Heart left ventricle (tissue), 16 donors: ENCODE measurements at regions not wholly inside any gene's neighbourhood (a gene's known extent, or its start where the extent isn't known, plus 50 kb on each side); places are given as distances from the start of the nearest gene placed in this dataset.

Source experiments
- ATAC-seq, 4 donors: fragments of 200-7000 bp; cut with Tn5 transposase; one replicate each; pipeline ENCODE4 v1.9.1; 2020 to 2022; ENCODE audit warnings: moderate library complexity in 4 of 4, mild to moderate bottlenecking in 3 of 4, moderate number of reproducible peaks in 1 of 4
- DNase-seq, 5 donors: peaks; one replicate each; pipeline ENCODE4 v3.0.0-alpha.2; 2020
- H3K27ac ChIP-seq, 12 donors: fragments of 200-600 bp; sonication (generic) in 4 of 12; one replicate each; pipeline versions ENCODE4 v1.5.0 to v1.8.0; 2016 to 2022; ENCODE audit warnings: mild to moderate bottlenecking in 2 of 12
- H3K27me3 ChIP-seq, 9 donors: fragments of 200-600 bp; sonication (generic) in 2 of 9; one replicate each; pipeline versions ENCODE4 v1.5.1 to v1.8.0; 2016 to 2022; ENCODE audit warnings: mild to moderate bottlenecking in 3 of 9
- H3K36me3 ChIP-seq, 9 donors: fragments of 200-600 bp; sonication (generic) in 2 of 9; one replicate each; pipeline versions ENCODE4 v1.5.0 to v1.8.0; 2018 to 2022; ENCODE audit warnings: mild to moderate bottlenecking in 2 of 9
- H3K4me1 ChIP-seq, 12 donors: fragments of 200-600 bp; sonication (generic) in 4 of 12; one replicate each; pipeline versions ENCODE4 v1.5.0 to v1.8.0; 2016 to 2022; ENCODE audit warnings: mild to moderate bottlenecking in 3 of 12
- H3K4me3 ChIP-seq, 12 donors: fragments of 200-600 bp; sonication (generic) in 4 of 12; one replicate each; pipeline versions ENCODE4 v1.5.0 to v1.8.0; 2017 to 2022; ENCODE audit warnings: mild to moderate bottlenecking in 9 of 12, moderate library complexity in 4 of 12
- H3K9me3 ChIP-seq, 12 donors: fragments of 200-600 bp; sonication (generic) in 4 of 12; one replicate each; pipeline versions ENCODE4 v1.5.0 to v1.8.0; 2016 to 2022; ENCODE audit warnings: mild to moderate bottlenecking in 1 of 12
- CTCF ChIP-seq, 12 donors: fragments of 200-600 bp; sonication (generic) in 4 of 12; IDR thresholded peaks; one replicate each; pipeline versions ENCODE4 v1.5.0 to v1.8.0; 2018 to 2022; ENCODE audit warnings: antibody characterized with exemption in 12 of 12, mild to moderate bottlenecking in 5 of 12
- POLR2A ChIP-seq, 2 donors: fragments of 450-650 bp; IDR thresholded peaks; one replicate each; pipeline ENCODE4 v1.6.1; 2017; ENCODE audit warnings: antibody characterized with exemption in 2 of 2, mild to moderate bottlenecking in 2 of 2, moderate library complexity in 2 of 2
- WGBS, 4 donors: extraction: QIAGEN DNeasy Blood & Tissue Kit in 2 of 4; methylation state at CpG; one replicate each; pipeline versions ENCODE4 v1.1.5 to v1.1.7; 2013 to 2018; 5-methylcytosine and 5-hydroxymethylcytosine counted together
- intact Hi-C, 10 donors: fragments of 100-400 bp; cut with DNase I; formaldehyde crosslinking; loops; one replicate each; pipeline versions ENCODE4 v1.11.1 to v1.14.2; 2022
- donor health status: ischemic (EF 13 %, LVEDD 7.1; RV severe dilation, severe dysfunction).
- donor health status: healthy with polysubstance abuse.
- donor health status: DM: no; HTN: yes; CAD: no.
- donor health status: DM: no; HTN: no; CAD: no.
- donor health status: ischemic (EF 25% LVEDD 6.9; RV normal size, moderate dysfunction).
- donor health status: ischemic (EF 25% LVEDD 5.7; RV mildly dilated, moderate dysfunction).
- donor health status: healthy.
- donor health status: DM: yes; HTN: yes; CAD: no.
- donor health status: ischemic (EF 35%, LVEDD 5.7; RV mildly dilated, moderate dysfunction).
- donor health status: nonischemic (EF 11% LVEDD 7.7; RV severe dilation, severe dysfunction).
- donor health status: DM: yes; HTN: yes; CAD: no.
- donor health status: PGD.
- donor health status: ischemic (EF 29% LVEDD 5.4; RV normal size, mild dysfunction).
- donor health status: nonischemic (EF 23%, LVEDD 6.1; RV moderate dilation, normal function).

- 52 to 64% (median 54%) methylated on average over 1 of the region's 1 CpG for WGBS, 4 donors
- Histone ChIP-seq H3K27ac (no peak overlapping the region), H3K27me3 (peaks cover 0 to 14% (median 0%) of the 10 kb centered on the region in 9 donors), H3K36me3 (no peaks in the 10 kb centered on the region), H3K4me1 (peaks cover 0 to 4% (median 0%) of the 10 kb centered on the region in 12 donors), H3K4me3 (no peak overlapping the region), H3K9me3 (no peaks in the 10 kb centered on the region)
- intact Hi-C loops: no loop called here
- ATAC-seq: no peak
- TF ChIP-seq POLR2A (IDR thresholded peaks at IDR 0.05) (no peak), CTCF (IDR thresholded peaks at IDR 0.05) (no peak)
- DNase-seq: no peak
Observed at GRCh38 chr10:9291081-9291480, 1236.6 kb downstream of the GATA3 start.

GRCh38 chr10:9294132-9294663 lies 1239.7 kb downstream of the GATA3 start:
- ATAC-seq (no peak), DNase-seq (no peak)
- H3K9me3 ChIP-seq: no peaks in the 10 kb centered on the region
- H3K27ac ChIP-seq: no peak overlapping the region
- intact Hi-C loops: no loop called here
- H3K36me3 ChIP-seq: no peaks in the 10 kb centered on the region
- peaks cover 0 to 15% (median 0%) of the 10 kb centered on the region in 9 donors for H3K27me3 ChIP-seq
- 49 to 64% (median 59%) methylated on average over 4 of the region's 4 CpGs for WGBS, 4 donors
- H3K4me1 ChIP-seq: peaks cover 0 to 4% (median 0%) of the 10 kb centered on the region in 12 donors
- H3K4me3 ChIP-seq: no peak overlapping the region
- TF ChIP-seq CTCF (IDR thresholded peaks at IDR 0.05) (no peak), POLR2A (IDR thresholded peaks at IDR 0.05) (no peak)

- no peak overlapping the region for H3K4me3 ChIP-seq
- TF ChIP-seq POLR2A (IDR thresholded peaks at IDR 0.05) (no peak), CTCF (IDR thresholded peaks at IDR 0.05) (no peak)
- peaks cover 0 to 15% (median 0%) of the 10 kb centered on the region in 9 donors for H3K27me3 ChIP-seq
- H3K4me1 ChIP-seq: peaks cover 0 to 4% (median 0%) of the 10 kb centered on the region in 12 donors
- no peaks in the 10 kb centered on the region for H3K36me3 ChIP-seq
- DNase-seq (no peak), ATAC-seq (no peak)
- H3K9me3 ChIP-seq: no peaks in the 10 kb centered on the region
- intact Hi-C loops: loop anchor here in 1 of 10 donors (5.0 kb wide), 1 partner anchor 1423 kb away; no protein-coding TSS in a partner anchor
- WGBS, 4 donors: 72 to 89% (median 85%) methylated on average over 1 of the region's 1 CpG
- H3K27ac ChIP-seq: no peak overlapping the region
Observed at GRCh38 chr10:9294865-9295264, 1240.4 kb downstream of the GATA3 start.

GRCh38 chr10:9296190-9296589 lies 1241.7 kb downstream of the GATA3 start:
- 79 to 84% (median 80%) methylated on average over 4 of the region's 4 CpGs for WGBS, 4 donors
- Histone ChIP-seq H3K27ac (no peak overlapping the region), H3K36me3 (no peaks in the 10 kb centered on the region), H3K4me3 (no peak overlapping the region), H3K27me3 (peaks cover 0 to 15% (median 0%) of the 10 kb centered on the region in 9 donors), H3K4me1 (peaks cover 0 to 4% (median 0%) of the 10 kb centered on the region in 12 donors), H3K9me3 (no peaks in the 10 kb centered on the region)
- intact Hi-C loops: loop anchor here in 1 of 10 donors (5.0 kb wide), 1 partner anchor 1424 kb away; no protein-coding TSS in a partner anchor
- ATAC-seq (no peak), DNase-seq (no peak)
- no peak for TF ChIP-seq CTCF (IDR thresholded peaks at IDR 0.05)
- no peak for TF ChIP-seq POLR2A (IDR thresholded peaks at IDR 0.05)
